HG02642 (cell line): ENCODE measurements at regions not wholly inside any gene's neighbourhood (a gene's known extent, or its start where the extent isn't known, plus 50 kb on each side); places are given as distances from the start of the nearest gene placed in this dataset.
"Not testable (repeated sequence)": the region's sequence is repeated elsewhere in the genome, so short reads cannot be mapped to it uniquely, and the experiment has no call there.

ENCODE experiments used
- ATAC-seq: cut with Tn5 transposase; IDR thresholded peaks from one replicate; pipeline ENCODE4 v1.9.1; 2021; ENCODE audit warnings: mild to moderate bottlenecking; ENCODE audit not compliant: unreplicated experiment, poor library complexity

- no peak for ATAC-seq
These were observed 324.9 kb upstream of the CITED2 start for GRCh38 chr6:139699335-139699734.

- no peak for ATAC-seq
These were observed 324.2 kb upstream of the CITED2 start for GRCh38 chr6:139698526-139699176.

- ATAC-seq, result not testable (repeated sequence)
These were observed 323.4 kb upstream of the CITED2 start for GRCh38 chr6:139697856-139698255.

DNA sequence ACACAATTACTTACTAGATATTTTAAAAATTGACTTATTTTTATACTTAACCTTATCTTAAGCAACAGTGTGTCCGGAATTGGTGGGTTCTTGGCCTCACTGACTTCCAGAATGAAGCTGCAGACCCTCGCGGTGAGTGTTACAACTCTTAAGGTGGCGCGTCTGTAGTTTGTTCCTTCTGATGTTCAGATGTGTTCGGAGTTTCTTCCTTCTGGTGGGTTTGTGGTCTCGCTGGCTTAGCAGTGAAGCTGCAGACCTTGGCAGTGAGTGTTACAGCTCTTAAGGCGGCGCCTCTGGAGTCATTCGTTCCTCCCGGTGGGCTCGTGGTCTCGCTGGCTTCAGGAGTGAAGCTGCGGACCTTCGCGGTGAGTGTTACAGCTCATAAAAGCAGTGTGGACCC lies 322.5 kb upstream of the CITED2 start:
- ATAC-seq, result not testable (repeated sequence)

DNA sequence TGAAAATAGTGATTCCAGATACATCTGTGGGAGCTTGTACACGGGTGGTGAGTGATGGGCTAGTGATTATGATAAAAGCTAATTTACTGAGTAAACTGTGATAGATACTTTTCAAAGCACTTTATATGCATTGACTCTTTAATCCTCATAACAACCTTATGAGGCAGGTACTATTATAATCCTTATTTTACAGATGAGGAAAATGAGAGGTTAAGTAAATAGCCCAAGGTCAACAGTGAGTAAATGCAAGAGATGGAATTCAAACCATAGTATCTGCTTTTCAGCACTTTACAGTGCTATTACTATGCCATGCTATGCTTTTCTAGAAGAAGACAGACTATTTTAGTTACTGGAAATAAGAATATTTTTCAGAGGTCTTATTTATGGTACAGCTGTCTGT lies 320.9 kb upstream of the CITED2 start:
- no peak for ATAC-seq

- no peak for ATAC-seq
These were observed 319.3 kb upstream of the CITED2 start for GRCh38 chr6:139693735-139694134.

DNA sequence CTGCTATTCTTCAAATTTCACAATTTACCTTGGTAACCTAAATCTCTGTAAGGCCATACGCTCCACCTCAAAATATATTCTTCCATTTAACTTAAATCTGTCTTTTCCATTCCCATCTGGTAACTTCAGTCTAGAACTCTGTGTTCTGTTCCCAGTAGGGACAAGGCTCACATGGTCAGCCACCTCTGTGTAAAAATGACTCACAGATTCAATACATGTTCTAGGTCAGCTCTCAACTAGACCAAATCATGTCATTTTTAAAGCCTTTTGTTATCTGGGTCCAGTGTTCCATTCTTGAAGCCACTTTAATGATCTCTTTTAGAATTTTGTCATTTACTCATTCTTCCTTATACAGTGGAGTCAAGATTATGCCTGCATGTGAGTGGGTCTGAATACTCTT lies 315.6 kb upstream of the CITED2 start:
- no peak for ATAC-seq

DNA sequence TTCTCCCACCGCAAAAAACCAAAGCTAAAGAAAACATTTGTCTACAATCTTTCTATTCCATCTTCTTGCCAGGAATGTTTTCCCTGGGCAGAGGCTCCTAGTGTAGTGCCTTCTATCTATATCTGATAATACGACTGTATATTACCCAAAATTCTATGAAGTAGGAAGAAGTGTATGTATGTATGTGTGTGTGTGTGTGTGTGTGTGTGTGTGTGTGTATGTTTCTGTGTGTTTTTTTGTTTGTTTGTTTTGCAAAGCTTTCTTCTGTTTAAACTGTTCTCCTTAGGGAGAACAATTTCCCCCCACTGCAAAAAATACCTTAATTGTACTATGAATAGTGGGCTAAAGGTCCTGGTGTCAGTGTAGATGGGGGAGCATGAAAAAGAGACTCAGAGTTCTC lies 312.6 kb upstream of the CITED2 start:
- no peak for ATAC-seq

DNA sequence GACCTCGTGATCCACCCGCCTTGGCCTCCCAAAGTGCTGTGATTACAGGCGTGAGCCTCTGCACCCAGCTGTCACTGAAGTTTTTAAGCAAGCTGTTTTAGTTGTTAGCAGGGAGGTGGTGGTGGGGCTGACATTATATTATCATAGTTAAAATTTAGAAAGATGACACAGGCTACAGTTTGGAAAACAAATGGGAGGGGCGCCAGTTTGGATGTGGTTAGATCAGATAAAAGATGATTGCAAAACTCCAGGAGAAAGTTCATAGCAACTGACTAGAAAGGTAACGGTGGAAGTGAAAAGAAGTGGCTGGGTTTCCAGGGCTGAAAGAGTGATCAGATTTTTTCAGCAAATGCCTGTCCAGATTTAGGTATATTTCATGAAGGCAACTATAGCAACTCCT lies 311.9 kb upstream of the CITED2 start:
- ATAC-seq, result no peak

DNA sequence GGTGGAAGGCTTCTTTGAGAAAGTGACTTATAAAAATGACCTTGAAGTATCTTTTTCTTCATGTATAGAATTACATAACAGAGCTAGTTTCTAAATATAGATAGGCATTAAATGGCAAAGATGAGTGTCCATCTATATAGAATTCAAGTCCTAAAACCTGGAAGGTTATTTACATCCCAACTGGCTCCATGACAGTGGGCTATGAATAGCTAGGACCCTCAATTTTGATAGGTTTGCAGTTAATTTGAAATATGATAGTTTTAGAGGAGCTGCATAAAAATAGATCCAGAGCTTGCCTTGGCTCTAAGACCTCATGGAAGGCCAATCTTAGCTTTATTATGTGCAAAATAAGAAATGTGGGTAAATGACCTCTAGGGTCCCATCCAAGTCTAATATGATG lies 310.6 kb upstream of the CITED2 start:
- ATAC-seq, result no peak

GRCh38 chr6:139680819-139681218 lies 306.4 kb upstream of the CITED2 start:
- ATAC-seq, result no peak

DNA sequence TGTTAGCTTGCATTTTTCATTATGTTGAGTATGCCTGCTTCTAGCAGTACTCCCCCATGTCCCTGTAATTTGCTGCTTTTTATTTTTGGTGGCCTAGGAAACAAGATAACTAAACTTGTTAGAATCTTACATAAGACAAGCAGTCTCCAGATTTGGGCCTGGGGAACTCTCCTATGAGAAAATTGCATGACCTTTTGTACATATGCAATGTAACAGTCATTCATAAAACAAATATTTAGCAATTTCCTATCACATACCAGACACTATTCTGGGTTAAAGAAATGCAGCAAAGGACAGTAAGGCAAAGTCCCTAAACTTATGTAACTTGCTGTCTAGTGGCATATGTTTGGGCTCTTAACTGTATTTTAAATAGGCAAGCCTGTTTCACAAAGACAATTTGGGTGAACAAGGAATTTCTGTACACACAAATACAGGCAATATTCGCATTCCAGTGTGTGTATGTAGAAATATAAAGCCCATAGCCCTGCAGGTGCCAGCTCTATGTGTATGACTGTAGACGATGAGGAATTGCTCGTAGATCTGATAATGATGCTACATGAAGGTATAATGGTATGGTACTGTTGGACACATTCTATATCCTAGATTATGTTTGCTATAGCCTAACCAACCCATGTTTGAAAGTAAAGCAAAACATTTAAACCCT lies 305.2 kb upstream of the CITED2 start:
- ATAC-seq, result no peak

DNA sequence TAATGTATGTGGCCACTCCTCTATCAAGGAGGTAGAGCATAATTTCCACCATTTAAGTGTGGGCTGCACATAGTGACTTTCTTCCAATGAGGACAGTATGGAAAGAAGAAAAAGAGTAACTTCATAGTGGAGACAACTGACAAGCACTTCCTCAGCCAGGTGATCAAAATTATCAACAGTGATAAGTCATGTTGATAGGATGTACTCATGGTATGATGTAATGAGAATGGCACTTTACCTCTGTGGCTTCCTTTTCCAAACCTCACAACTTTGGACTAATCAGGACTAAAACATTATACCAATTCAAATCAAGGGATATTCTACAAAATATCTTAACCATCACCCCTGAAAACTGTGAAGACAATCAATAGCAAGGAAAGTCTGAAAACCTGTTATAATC lies 302.3 kb upstream of the CITED2 start:
- ATAC-seq, result no peak

DNA sequence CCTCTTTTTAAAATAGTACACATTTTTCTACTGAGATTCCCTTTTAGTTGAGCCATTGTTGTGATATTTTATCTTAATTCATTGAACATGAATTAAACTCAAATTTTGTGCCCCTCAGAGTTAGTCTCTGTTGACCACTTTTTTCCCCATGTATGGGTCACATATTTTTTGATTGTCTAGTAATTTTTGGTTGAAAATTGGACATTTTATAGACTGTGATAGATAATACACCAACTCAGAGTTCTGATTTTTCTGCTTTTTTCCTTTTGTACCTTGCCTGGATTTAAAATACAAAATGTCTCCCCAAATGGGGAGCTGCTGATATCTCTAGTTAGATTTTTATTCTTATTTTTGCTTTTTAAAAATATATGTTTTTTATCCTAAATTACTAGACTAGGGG lies 291.8 kb upstream of the CITED2 start:
- ATAC-seq, result no peak

GRCh38 chr6:139663996-139664395 lies 289.5 kb upstream of the CITED2 start:
- no peak for ATAC-seq

GRCh38 chr6:139659711-139660110 lies 285.3 kb upstream of the CITED2 start:
- no peak for ATAC-seq

DNA sequence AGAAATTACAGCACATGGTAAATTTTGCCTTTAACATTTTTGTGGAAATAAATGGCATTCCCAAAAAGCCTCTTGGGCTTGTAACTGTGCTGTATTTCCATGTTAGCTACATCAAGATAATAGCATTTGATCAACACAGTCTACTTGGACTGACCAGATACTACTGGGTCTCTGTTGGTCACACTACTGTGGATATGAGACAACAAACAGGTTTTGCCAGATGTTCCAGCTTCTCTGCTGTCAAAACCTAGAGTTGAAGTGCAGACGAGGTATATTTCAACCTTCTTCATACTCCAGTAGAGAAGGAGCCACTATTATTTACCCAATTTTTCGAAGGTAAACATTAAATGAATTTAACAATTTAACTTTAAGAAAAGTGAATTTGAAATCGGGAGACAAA lies 284.7 kb upstream of the CITED2 start:
- no peak for ATAC-seq

- no peak for ATAC-seq
These were observed 282.7 kb upstream of the CITED2 start for GRCh38 chr6:139657119-139657518.

- ATAC-seq, result no peak
These were observed 281.6 kb upstream of the CITED2 start for GRCh38 chr6:139655783-139656705.

GRCh38 chr6:139654888-139655782 lies 280.7 kb upstream of the CITED2 start:
- ATAC-seq, result no peak
